ENCODE measurements at regions not wholly inside any gene's neighbourhood (a gene's known extent, or its start where the extent isn't known, plus 50 kb on each side); places are given as distances from the start of the nearest gene placed in this dataset.

DNA sequence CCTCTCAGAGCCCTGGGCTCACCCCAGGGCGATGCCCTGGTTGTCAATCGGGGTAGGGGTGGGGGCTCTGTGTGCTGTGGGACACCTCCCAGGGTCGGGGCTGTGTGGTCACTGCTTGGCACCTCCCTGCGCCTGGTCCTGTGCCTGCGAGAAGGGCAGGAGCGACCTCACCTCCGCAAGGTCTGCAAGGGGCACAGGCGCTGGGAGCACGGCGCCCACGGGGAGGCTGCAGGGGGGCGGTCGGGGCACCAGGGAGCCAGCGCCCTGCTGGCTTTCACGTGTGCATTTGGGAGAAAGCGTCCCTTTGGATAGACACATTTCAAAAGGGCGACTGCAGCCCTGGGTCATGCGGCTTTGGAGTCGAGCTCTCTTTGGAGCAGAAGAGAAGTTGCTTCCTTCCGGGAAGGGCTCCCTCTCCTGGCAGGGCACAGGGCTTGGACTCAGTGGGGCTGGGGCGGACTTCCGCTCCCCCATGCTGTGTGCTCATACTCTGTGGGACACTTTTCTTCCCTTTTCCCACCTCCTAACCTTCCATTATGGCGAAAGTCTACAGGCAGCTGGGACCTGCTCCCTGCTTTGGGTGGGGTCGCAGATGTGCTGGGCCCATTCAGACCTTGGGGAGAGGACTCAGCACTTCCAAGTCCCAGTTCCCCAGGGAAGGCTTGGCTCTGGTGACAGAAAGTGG lies 52.9 kb upstream of the SLC28A3 start:
- Mint-ChIP-seq H3K9me3 (no peaks in the 10 kb centered on the region), H3K36me3 (no peaks in the 10 kb centered on the region), H3K27ac (no peak overlapping the region), H3K4me1 (ENCODE audit: low read depth in 2 of 2) (peaks cover 2 to 8% of the 10 kb centered on the region in 2 donors), H3K27me3 (peaks cover 0 to 2% of the 10 kb centered on the region in 2 donors), H3K4me3 (no peak overlapping the region)
- no peak for DNase-seq (ENCODE audit: low spot score)
- no peak for ATAC-seq

DNA sequence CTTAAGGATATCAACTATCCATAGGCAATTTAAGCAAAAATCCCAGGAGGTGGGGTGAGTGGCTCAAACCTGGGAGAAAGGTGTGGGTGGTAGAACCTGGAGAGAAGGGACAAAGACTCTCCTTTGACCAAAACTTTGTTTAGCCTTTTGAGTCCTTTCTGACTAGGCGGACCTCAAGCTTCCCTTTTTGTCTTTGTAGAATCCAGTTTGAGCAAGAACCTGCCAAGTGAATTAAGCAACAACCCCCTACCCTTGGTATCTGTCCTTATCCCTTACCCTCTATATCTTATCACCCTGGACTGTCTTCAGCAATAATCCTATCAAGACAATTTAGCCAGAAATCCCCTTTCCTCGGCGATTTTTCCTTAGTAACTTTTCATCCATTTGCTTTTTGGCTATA lies 53.5 kb upstream of the SLC28A3 start:
- H3K4me1 Mint-ChIP-seq (ENCODE audit: low read depth in 2 of 2), result peaks cover 2 to 8% of the 10 kb centered on the region in 2 donors
- ATAC-seq (no peak), DNase-seq (ENCODE audit: low spot score) (no peak)
- H3K4me3 Mint-ChIP-seq, result no peak overlapping the region
- no peaks in the 10 kb centered on the region for H3K9me3 Mint-ChIP-seq
- H3K36me3 Mint-ChIP-seq, result no peaks in the 10 kb centered on the region
- peaks cover 0 to 2% of the 10 kb centered on the region in 2 donors for H3K27me3 Mint-ChIP-seq
- H3K27ac Mint-ChIP-seq, result no peak overlapping the region

DNA sequence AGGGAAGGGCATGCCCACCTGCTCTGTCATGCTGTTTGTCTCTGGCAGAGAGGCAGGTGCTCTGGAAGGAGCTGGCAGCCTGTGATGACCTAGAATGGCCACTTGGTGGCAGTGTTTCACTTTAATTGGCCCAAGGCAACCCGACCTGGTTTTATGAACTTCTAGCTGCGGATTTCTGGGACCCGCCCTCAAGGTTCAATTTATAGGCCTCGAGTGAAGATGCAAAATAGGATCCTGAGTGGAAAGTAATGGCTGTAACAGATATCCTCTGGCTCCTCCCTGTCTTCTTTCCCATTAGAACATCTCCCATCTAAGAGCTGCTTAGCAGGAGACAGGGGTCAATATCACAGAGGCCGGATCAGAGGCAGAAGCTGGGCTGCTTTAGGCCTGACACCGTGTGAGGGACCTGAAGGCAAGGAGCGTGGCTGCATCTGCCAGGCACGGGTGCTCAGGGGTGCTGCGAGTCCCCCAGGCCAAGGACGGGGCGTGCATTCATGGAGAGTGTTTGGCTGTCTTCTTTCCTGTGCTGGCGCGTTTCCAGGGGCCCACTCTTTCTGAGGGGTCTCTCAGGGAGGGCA lies 56.7 kb upstream of the SLC28A3 start:
- no peaks in the 10 kb centered on the region for H3K9me3 Mint-ChIP-seq
- peak; percentile 73 for DNase-seq (ENCODE audit: low spot score)
- H3K4me1 Mint-ChIP-seq (ENCODE audit: low read depth in 2 of 2), result no peaks in the 10 kb centered on the region
- H3K36me3 Mint-ChIP-seq, result no peaks in the 10 kb centered on the region
- H3K27ac Mint-ChIP-seq, result no peak overlapping the region
- peaks cover 0 to 2% of the 10 kb centered on the region in 2 donors for H3K27me3 Mint-ChIP-seq
- H3K4me3 Mint-ChIP-seq, result no peak overlapping the region
- peak in 1 of 2 donors; percentile 77 for ATAC-seq

DNA sequence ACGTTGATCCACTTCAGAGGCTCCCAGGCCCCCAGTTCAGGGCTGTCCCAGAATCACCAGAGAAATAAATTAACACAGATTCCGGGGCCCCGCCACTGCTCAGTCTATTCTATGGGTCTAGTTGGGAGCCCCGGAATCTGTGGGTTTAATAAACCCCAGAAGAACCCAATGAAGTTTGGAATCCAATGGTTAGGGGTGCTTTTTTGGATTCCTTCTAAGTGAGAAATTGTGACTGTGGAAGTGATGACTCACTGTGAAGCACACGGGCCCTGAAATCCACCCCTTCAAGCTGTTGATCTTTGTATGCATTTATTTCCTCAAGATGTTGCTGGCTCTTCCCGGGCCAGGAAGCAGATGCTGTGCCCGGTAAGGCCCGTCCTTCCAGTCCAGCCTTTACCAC lies 57.3 kb upstream of the SLC28A3 start:
- H3K27me3 Mint-ChIP-seq, result no peaks in the 10 kb centered on the region
- no peaks in the 10 kb centered on the region for H3K4me1 Mint-ChIP-seq (ENCODE audit: low read depth in 2 of 2)
- DNase-seq (ENCODE audit: low spot score) (no peak), ATAC-seq (no peak)
- H3K36me3 Mint-ChIP-seq, result no peaks in the 10 kb centered on the region
- no peak overlapping the region for H3K27ac Mint-ChIP-seq
- no peak overlapping the region for H3K4me3 Mint-ChIP-seq
- no peaks in the 10 kb centered on the region for H3K9me3 Mint-ChIP-seq

DNA sequence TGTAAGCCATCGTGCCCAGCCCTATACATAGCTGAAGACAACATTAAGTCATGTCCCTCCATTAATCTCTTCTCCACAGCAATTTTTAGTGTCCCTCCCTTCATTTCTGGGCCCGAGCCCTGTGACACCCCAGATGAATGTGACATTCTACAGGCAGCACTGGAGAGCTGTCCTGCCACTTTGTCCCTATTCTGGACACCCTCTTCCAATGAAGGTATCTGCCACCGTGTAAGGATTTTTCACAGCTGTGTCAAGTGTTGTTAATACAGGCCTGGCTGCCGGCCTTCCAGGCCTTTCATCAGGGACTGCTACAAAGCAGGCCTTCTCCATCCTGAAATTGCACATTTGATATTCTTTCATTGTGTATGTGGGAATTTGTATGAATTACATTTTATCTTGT lies 62.0 kb upstream of the SLC28A3 start:
- no peaks in the 10 kb centered on the region for H3K9me3 Mint-ChIP-seq
- no peaks in the 10 kb centered on the region for H3K36me3 Mint-ChIP-seq
- ATAC-seq, result no peak
- H3K27ac Mint-ChIP-seq, result no peak overlapping the region
- no peak for DNase-seq (ENCODE audit: low spot score)
- peaks cover 0 to 2% of the 10 kb centered on the region in 2 donors for H3K27me3 Mint-ChIP-seq
- H3K4me3 Mint-ChIP-seq, result no peak overlapping the region
- H3K4me1 Mint-ChIP-seq (ENCODE audit: low read depth in 2 of 2), result peaks cover 0 to 2% of the 10 kb centered on the region in 2 donors

DNA sequence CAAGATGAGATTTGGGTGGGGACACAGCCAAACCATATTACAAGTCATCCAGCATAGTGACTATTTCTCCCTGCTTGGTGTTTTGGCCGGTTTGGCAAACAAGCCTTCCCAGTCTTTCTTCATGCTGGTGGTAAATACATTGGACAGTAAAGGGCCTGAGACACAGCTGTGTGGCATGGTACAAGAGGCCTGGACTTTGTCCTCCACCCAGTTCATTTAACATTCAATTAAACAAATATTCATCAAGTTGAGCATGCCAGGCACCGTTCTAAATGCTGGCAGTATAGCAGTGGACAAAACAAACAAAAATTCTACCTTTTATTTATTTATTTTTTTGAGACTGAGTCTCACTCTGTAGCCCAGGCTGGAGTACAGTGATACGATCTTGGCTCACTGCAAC lies 62.7 kb upstream of the SLC28A3 start:
- H3K27me3 Mint-ChIP-seq, result peaks cover 0 to 2% of the 10 kb centered on the region in 2 donors
- no peaks in the 10 kb centered on the region for H3K9me3 Mint-ChIP-seq
- no peaks in the 10 kb centered on the region for H3K36me3 Mint-ChIP-seq
- DNase-seq (ENCODE audit: low spot score) (no peak), ATAC-seq (no peak)
- no peak overlapping the region for H3K4me3 Mint-ChIP-seq
- no peak overlapping the region for H3K27ac Mint-ChIP-seq
- peaks cover 0 to 2% of the 10 kb centered on the region in 2 donors for H3K4me1 Mint-ChIP-seq (ENCODE audit: low read depth in 2 of 2)

DNA sequence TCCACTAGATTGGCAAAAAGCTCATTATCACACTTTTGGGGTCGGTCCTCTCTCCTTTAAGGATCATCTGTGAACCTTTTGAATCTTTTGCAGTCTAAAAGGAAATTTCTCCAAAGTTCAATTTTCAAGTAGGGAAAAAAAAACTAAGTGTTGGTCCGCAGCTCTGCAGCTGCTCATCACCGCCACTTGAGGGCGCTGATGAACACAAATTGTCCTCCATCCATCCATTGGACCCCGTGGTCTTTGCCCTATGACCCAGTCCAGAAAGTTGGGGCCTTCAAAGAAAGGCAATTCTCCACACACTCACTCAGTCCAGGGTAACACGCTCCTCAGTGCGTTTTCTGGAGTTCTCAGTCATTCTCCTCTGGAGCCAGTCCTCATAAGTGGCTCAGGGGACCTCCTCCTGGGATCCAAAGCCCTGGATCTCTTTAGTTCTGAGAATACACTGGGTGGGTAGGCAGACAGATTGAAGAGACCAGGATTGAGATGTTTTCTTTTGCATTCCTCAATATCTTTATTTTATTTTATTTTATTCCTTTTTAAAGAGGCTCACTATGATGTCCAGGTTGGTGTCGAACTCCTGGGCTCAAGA lies 63.6 kb upstream of the SLC28A3 start:
- Mint-ChIP-seq H3K36me3 (no peaks in the 10 kb centered on the region), H3K27me3 (peaks cover 0 to 2% of the 10 kb centered on the region in 2 donors), H3K9me3 (no peaks in the 10 kb centered on the region), H3K4me3 (no peak overlapping the region), H3K4me1 (ENCODE audit: low read depth in 2 of 2) (peaks cover 0 to 2% of the 10 kb centered on the region in 2 donors), H3K27ac (no peak overlapping the region)
- peak in 1 of 2 donors; percentile 46 for ATAC-seq
- DNase-seq (ENCODE audit: low spot score), result no peak

DNA sequence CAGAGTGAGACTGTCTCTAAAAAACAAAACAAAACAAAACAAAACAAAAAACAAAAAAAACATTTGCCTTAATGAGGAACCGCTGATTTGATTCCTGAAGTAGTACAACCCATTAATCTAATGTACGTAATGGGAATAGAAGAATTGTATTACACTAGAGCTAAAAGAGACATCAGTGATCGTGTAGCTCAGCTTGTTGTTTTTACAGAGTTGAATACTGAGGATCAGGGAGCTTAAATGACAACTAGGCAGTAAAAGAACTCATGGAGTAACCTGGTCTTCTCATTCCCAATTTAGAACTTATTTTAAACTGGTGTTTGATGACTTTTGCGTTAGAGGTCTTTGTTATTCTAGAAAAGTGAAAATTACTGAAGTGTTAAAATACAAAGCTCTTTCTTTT lies 65.1 kb upstream of the SLC28A3 start:
- Mint-ChIP-seq H3K4me1 (ENCODE audit: low read depth in 2 of 2) (peaks cover 0 to 2% of the 10 kb centered on the region in 2 donors), H3K9me3 (no peaks in the 10 kb centered on the region)

DNA sequence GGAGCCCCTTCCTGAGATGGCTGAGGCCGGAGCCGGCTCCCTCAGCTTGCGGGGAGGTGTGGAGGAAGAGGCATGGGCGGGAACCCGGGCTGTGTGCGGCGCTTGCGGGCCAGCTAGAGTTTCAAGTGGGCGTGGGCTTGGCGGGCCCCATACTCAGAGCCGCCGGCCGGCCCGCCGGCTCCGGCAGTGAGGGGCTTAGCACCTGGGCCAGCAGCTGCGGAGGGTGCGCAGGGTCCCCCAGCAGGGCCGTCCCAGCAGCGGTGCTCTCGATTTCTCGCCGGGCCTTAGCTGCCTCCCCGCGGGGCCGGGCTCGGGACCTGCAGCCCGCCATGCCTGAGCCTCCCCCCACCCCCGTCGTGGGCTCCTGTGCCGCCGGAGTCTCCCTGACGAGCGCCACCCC lies 67.9 kb upstream of the SLC28A3 start:
- DNase-seq (ENCODE audit: low spot score) (no peak), ATAC-seq (no peak)
- Mint-ChIP-seq H3K9me3 (no peaks in the 10 kb centered on the region), H3K36me3 (no peaks in the 10 kb centered on the region), H3K4me1 (ENCODE audit: low read depth in 2 of 2) (peaks cover 0 to 2% of the 10 kb centered on the region in 2 donors), H3K27ac (no peak overlapping the region), H3K27me3 (peaks cover 0 to 2% of the 10 kb centered on the region in 2 donors), H3K4me3 (no peak overlapping the region)

More for the DNA sequence above, 65.1 kb upstream of the SLC28A3 start:
- H3K4me3 Mint-ChIP-seq, result no peak overlapping the region
- ATAC-seq (no peak), DNase-seq (ENCODE audit: low spot score) (no peak)
- no peak overlapping the region for H3K27ac Mint-ChIP-seq
- H3K36me3 Mint-ChIP-seq, result no peaks in the 10 kb centered on the region
- H3K27me3 Mint-ChIP-seq, result peaks cover 0 to 2% of the 10 kb centered on the region in 2 donors

DNA sequence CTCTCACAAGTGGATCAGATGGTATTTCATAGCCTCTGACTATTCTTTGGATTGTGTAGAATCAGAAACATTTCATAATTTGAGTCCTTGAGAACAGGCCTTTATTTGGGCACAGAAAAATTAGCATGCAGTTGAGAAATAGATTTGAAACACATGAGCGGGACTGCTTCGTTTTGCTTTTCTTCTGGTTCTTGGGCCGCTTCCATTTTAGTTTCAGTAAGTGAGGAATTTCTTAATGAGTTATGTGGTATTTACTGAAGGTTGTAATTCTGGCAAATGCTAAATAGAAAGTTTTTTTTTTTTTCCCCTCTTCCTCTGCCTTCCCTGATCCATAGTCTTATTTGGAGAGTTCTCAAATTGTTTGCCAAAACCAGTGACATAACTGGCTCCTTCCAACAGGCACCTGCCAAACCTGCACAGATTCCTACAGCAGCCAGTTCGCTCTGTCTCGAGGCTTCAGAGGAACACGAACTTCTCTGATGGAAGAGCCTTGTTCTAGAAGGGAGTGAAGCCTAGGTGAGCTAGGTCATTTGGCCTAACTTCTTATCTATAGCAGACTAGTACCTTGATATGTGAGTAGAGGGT lies 71.2 kb upstream of the SLC28A3 start:
- no peaks in the 10 kb centered on the region for H3K9me3 Mint-ChIP-seq
- no peak overlapping the region for H3K27ac Mint-ChIP-seq
- H3K4me1 Mint-ChIP-seq (ENCODE audit: low read depth in 2 of 2), result no peaks in the 10 kb centered on the region
- ATAC-seq (no peak), DNase-seq (ENCODE audit: low spot score) (no peak)
- H3K4me3 Mint-ChIP-seq, result no peak overlapping the region
- H3K36me3 Mint-ChIP-seq, result no peaks in the 10 kb centered on the region
- H3K27me3 Mint-ChIP-seq, result no peaks in the 10 kb centered on the region

DNA sequence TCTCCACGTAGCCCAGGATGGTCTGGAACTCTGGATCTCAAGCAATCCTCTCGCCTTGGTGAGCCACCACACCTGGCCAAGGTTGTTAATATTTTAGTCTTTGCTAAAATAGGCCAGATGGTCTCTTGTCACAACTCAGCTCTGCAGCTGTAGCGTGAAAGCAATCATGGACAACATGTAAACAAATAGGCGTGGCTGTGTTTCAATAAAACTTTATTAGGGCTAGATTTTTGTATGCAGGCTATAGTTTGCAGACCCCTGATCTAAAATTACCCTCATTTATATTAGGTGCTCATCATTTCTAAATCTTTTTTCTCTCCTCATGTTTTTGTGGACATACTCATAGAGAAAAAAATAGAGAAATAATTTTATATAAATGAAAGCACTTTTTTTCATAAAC lies 72.1 kb upstream of the SLC28A3 start:
- Mint-ChIP-seq H3K4me3 (no peak overlapping the region), H3K4me1 (ENCODE audit: low read depth in 2 of 2) (no peaks in the 10 kb centered on the region), H3K36me3 (no peaks in the 10 kb centered on the region), H3K27me3 (peaks cover 0 to 5% of the 10 kb centered on the region in 2 donors), H3K9me3 (no peaks in the 10 kb centered on the region), H3K27ac (no peak overlapping the region)
- DNase-seq (ENCODE audit: low spot score), result no peak
- ATAC-seq, result no peak

DNA sequence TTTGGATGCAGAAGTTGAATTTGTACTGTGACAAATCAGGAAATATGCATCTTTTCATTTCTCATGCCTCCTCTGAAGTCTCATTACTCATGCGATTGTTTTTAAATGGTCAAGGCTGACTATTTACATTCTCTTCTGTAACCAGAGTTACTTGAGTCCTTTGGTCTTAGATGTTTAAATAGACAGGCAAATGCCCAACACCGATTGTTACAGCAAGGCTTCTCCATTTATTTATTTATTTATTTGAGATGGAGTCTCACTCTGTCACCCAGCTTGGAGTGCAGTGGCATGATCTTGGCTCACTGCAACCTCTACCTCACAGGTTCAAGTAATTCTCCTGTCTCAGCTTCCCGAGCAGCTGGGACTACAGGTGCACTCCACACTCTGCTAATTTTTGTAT lies 72.7 kb upstream of the SLC28A3 start:
- Mint-ChIP-seq H3K4me1 (ENCODE audit: low read depth in 2 of 2) (peaks cover 0 to under 1% of the 10 kb centered on the region in 2 donors), H3K9me3 (no peaks in the 10 kb centered on the region), H3K36me3 (no peaks in the 10 kb centered on the region), H3K4me3 (no peak overlapping the region), H3K27ac (no peak overlapping the region), H3K27me3 (peaks cover 0 to 7% of the 10 kb centered on the region in 2 donors)
- ATAC-seq (no peak), DNase-seq (ENCODE audit: low spot score) (no peak)

DNA sequence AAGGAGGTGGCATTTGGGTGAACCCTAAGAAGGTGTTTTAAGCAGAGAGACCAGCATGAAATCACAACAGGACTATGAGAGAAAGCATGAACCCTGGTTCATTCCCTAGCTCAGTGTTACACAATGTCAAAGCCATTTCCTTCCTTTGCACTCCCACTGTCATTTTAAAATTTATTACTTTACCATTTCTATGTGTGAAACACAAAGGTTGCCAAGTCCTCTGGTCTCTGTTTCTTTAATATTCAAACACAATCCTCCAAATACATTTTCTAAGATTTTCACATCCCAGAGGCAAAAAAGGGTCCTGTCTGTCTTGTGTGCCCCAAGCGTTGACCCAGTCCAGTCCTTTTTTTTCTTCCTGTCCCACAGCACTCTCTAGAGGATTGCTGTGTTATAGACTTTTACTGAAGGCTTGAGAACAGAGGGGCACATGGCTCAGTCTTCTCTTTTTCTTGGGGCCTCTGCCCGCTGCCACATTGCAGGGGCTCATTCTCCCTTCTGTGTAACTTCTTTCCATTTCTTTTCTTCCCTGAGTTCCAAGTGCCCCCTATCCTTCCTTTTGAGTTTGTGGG lies 78.6 kb upstream of the SLC28A3 start:
- Mint-ChIP-seq H3K4me1 (ENCODE audit: low read depth in 2 of 2) (peaks cover 0 to 10% of the 10 kb centered on the region in 2 donors), H3K27me3 (peaks cover 0 to 11% of the 10 kb centered on the region in 2 donors), H3K36me3 (peaks cover 5% of the 10 kb centered on the region), H3K27ac (no peak overlapping the region), H3K4me3 (no peak overlapping the region), H3K9me3 (peaks cover 3% of the 10 kb centered on the region)
- DNase-seq (ENCODE audit: low spot score) (no peak), ATAC-seq (no peak)

DNA sequence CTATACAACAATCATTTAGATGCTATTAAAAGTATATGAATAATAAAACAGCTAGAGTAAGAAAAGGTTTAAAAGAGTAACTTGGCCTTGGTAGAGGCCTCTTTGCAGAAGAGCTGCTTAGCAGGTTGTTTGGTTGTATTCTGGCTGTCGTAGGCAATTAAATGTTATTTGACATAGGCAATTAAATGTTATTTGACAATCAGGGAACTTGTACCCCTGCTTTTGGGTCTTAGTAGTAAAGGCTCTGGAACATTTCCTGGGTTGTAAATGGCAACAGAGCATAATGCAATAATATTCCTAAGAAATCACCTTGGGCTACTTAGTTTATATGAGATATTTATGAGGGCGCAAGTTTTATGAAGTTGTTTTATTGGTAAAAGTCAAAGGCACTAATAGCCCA lies 84.4 kb upstream of the SLC28A3 start:
- Mint-ChIP-seq H3K27me3 (peaks cover 0 to 3% of the 10 kb centered on the region in 2 donors), H3K36me3 (peaks cover 5% of the 10 kb centered on the region)
- no peak for ATAC-seq

More for the DNA sequence above, 84.4 kb upstream of the SLC28A3 start:
- no peak for DNase-seq (ENCODE audit: low spot score)
- H3K4me3 Mint-ChIP-seq, result no peak overlapping the region
- H3K4me1 Mint-ChIP-seq (ENCODE audit: low read depth in 2 of 2), result no peaks in the 10 kb centered on the region
- peaks cover 3% of the 10 kb centered on the region for H3K9me3 Mint-ChIP-seq
- H3K27ac Mint-ChIP-seq, result no peak overlapping the region
